Liver (tissue), 8 donors: ENCODE measurements at regions not wholly inside any gene's neighbourhood (a gene's known extent, or its start where the extent isn't known, plus 50 kb on each side); places are given as distances from the start of the nearest gene placed in this dataset.

Experiments used
- DNase-seq: peaks from one replicate; pipeline ENCODE4 v3.0.0-alpha.2; 2017; ENCODE audit warnings: low spot score
- H3K27ac ChIP-seq, 2 donors: one replicate each; pipeline ENCODE4 v1.7.0; 2013; ENCODE audit warnings: inconsistent platforms in 2 of 2, low read length in 2 of 2, control low read depth in 1 of 2, low read depth in 1 of 2, mild to moderate bottlenecking in 1 of 2
- H3K27me3 ChIP-seq, 4 donors: one replicate each; pipeline versions ENCODE4 v1.6.1 to v1.7.0; 2013; ENCODE audit warnings: low read length in 3 of 4, inconsistent platforms in 1 of 4, mild to moderate bottlenecking in 1 of 4, moderate library complexity in 1 of 4; ENCODE audit not compliant: control insufficient read depth in 4 of 4, insufficient read depth in 4 of 4
- H3K36me3 ChIP-seq, 4 donors: one replicate each; pipeline versions ENCODE4 v1.6.1 to v1.7.0; 2013; ENCODE audit warnings: low read length in 3 of 4, mild to moderate bottlenecking in 3 of 4, low read depth in 1 of 4, moderate library complexity in 1 of 4; ENCODE audit not compliant: control insufficient read depth in 4 of 4, insufficient read depth in 3 of 4
- H3K4me1 ChIP-seq, 4 donors: one replicate each; pipeline versions ENCODE4 v1.6.1 to v1.7.0; 2013; ENCODE audit warnings: low read length in 3 of 4, mild to moderate bottlenecking in 3 of 4, moderate library complexity in 1 of 4; ENCODE audit not compliant: control insufficient read depth in 4 of 4, insufficient read depth in 4 of 4
- H3K4me3 ChIP-seq, 3 donors: one replicate each; pipeline versions ENCODE4 v1.6.1 to v1.7.0; 2013; ENCODE audit warnings: low read length in 3 of 3, control low read depth in 1 of 3, low read depth in 1 of 3, mild to moderate bottlenecking in 1 of 3
- H3K9ac ChIP-seq, 2 donors: one replicate each; pipeline ENCODE4 v1.7.0; 2013; ENCODE audit warnings: low read length in 2 of 2, mild to moderate bottlenecking in 2 of 2, moderate library complexity in 2 of 2, control low read depth in 1 of 2, low read depth in 1 of 2
- H3K9me3 ChIP-seq, 4 donors: one replicate each; pipeline versions ENCODE4 v1.6.1 to v1.7.0; 2013; ENCODE audit warnings: low read length in 3 of 4; ENCODE audit not compliant: control insufficient read depth in 4 of 4
- FOXA2 ChIP-seq: IDR thresholded peaks from 2 replicates; pipeline ENCODE4 v1.6.1; 2016; ENCODE audit warnings: antibody characterized with exemption
- GABPA ChIP-seq, 2 donors: IDR thresholded peaks in 1 of 2; conservative IDR thresholded peaks in 1 of 2; 2 replicates each; pipeline ENCODE4 v1.6.1; 2016; ENCODE audit warnings: antibody characterized with exemption in 2 of 2, mild to moderate bottlenecking in 1 of 2, moderate library complexity in 1 of 2
- HNF4A ChIP-seq, 2 donors: conservative IDR thresholded peaks; 2 replicates each; pipeline ENCODE4 v1.6.1; 2016; ENCODE audit warnings: antibody characterized with exemption in 2 of 2, mild to moderate bottlenecking in 2 of 2
- JUND ChIP-seq, 2 donors: IDR thresholded peaks; 2 replicates each; pipeline ENCODE4 v1.6.1; 2016; ENCODE audit warnings: antibody characterized with exemption in 2 of 2
- RAD21 ChIP-seq, 2 donors: IDR thresholded peaks; 2 replicates each; pipeline ENCODE4 v1.6.1; 2016; ENCODE audit warnings: antibody characterized with exemption in 2 of 2, mild to moderate bottlenecking in 2 of 2
- RXRA ChIP-seq, 2 donors: IDR thresholded peaks; 2 replicates each; pipeline ENCODE4 v1.6.1; 2017 to 2018; ENCODE audit warnings: antibody characterized with exemption in 2 of 2, mild to moderate bottlenecking in 1 of 2
- TAF1 ChIP-seq: conservative IDR thresholded peaks from 2 replicates; pipeline ENCODE4 v1.6.1; 2016; ENCODE audit warnings: antibody characterized with exemption, mild to moderate bottlenecking
- YY1 ChIP-seq: IDR thresholded peaks from 2 replicates; pipeline ENCODE4 v1.6.1; 2016; ENCODE audit warnings: antibody characterized with exemption, mild to moderate bottlenecking
- WGBS: extraction: QIAGEN DNeasy Blood & Tissue Kit; methylation state at CpG from one replicate; pipeline ENCODE4 v1.1.7; 2013; 5-methylcytosine and 5-hydroxymethylcytosine counted together
- TF ChIP-seq, protein P1 (sequence below): IDR thresholded peaks from 2 replicates; pipeline ENCODE4 v1.6.1; 2016; ENCODE audit warnings: antibody characterized with exemption, mild to moderate bottlenecking
- TF ChIP-seq, protein P2 (sequence below): fragments of 150-350 bp; IDR thresholded peaks from 2 replicates; pipeline ENCODE4 v1.5.1; 2017; ENCODE audit warnings: improper control_type of control experiment, low read depth, low read length; ENCODE audit not compliant: missing input control
- donor health status: healthy.
- donor health status: healthy.
- donor health status: healthy.
- donor health status: healthy.
- donor health status: healthy.

DNA sequence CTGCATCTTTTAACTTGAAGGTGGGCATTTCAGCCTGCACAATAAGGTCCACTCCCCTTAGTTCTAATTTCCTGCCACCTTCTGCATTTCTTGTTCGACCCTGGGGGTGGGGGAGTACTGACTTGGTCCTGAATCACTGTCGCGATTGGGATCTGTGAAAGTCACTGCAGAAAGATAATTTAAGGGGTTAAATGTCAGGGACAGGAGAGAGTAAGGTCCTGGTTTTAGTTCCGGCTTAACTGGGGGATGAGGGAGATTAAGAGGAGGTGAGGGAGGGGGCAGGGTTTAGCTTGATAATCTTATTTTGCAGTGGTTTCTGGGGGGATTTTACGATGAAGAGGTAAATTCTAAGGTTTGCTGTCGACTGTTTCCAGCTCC is 128.1 kb downstream of the MRPS6 start (continued):
- TF ChIP-seq FOXA2 = no peak

DNA sequence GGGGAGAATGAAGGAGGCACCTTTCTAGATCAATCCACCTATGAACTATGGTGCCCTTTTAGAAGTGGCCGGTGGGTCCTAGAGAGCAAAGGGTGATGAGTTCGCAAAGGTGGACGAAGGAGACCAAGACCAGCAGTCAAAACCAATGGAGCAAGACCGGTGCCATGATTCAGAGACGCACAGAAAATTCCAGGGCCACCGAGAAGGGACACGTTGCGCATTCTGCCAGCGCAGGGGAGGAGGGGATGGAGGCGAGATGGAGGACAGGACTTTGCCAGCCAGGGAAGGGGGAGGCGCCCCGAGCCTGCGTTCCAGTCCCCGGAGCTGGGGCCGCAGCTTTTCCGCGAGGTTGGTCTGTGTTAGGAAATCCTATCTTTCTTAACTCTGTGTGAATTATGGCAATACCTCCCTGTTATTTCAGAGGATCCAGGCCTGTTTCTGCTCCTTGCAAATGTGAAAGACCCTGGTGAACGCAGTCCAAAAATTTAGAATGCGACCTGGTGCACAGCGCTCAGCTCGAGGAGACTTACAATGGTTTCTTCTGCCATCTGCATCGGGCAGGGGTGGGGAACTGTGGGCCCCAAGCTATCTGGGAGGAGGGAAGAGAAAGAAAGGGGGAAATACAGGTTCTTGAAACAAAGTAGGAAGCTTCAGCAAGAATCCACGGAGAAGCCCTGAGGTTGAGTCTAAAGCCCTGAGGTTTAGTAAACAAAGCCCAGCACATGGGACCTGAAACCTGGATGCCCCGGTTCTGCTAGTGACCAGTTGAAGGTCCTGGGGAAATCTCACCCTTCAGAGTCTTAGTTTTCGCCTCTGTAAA is 129.4 kb downstream of the MRPS6 start:
- Histone ChIP-seq H3K4me3 (peak overlapping the region; percentile 27 to 53 (median 53)), H3K4me1 (peaks cover 1 to 16% (median 10%) of the 10 kb centered on the region in 4 donors)

DNA sequence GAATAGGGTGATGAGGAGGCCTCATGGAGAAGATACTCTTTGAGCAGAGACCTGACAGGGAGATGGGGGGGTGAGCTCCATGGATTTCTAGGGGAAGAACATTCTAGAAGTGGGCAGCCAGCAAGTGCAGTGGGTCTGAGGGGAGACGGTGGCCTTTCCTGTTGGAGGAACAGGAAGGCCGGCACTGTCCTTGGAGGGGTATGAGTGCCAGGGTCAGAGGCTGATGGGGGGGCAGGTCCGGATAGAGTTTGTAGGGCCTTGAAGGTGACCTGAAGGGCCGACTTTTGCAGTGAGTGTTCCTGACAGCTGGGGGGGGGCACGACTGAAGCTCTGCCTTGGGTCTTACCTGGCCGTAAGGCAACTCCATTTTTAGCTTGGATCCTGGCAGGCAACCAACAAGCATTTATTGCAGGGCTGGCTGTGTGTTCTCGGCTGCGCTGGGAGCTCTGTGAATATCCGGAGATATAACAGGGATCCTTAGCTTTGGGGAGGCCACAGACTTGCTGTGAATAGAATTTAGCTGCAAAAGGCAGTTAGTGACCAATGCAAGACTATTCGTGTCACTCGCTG is 130.6 kb downstream of the MRPS6 start:
- H3K27ac ChIP-seq = no peak overlapping the region
- no peaks in the 10 kb centered on the region for H3K27me3 ChIP-seq
- no peaks in the 10 kb centered on the region for H3K36me3 ChIP-seq
- TF ChIP-seq RAD21 (IDR thresholded peaks at IDR 0.05) (no peak), TAF1 (no peak), RXRA (IDR thresholded peaks at IDR 0.05) (no peak), GABPA (IDR thresholded peaks at IDR 0.05 in 1 of 2, conservative IDR thresholded peaks at IDR 0.05 in 1 of 2) (no peak), FOXA2 (no peak)
- H3K4me1 ChIP-seq = peaks cover 0 to 16% (median 10%) of the 10 kb centered on the region in 4 donors
- no peak overlapping the region for H3K4me3 ChIP-seq
- WGBS = 80% methylated on average over 11 of the region's 11 CpGs
- DNase-seq = no peak
- no peaks in the 10 kb centered on the region for H3K9me3 ChIP-seq
- no peak overlapping the region for H3K9ac ChIP-seq

More for the DNA sequence above, 129.4 kb downstream of the MRPS6 start:
- no peaks in the 10 kb centered on the region for H3K9me3 ChIP-seq
- H3K36me3 ChIP-seq = no peaks in the 10 kb centered on the region
- H3K27ac ChIP-seq = peak overlapping the region; percentile 73 to 82
- 39% methylated on average over 25 of the region's 25 CpGs for WGBS
- H3K27me3 ChIP-seq = no peaks in the 10 kb centered on the region
- peak overlapping the region in 1 of 2 donors; percentile 65 for H3K9ac ChIP-seq
- DNase-seq = peak; percentile 47
- TF ChIP-seq RXRA (IDR thresholded peaks at IDR 0.05) (peak; percentile 45 to 71), FOXA2 (no peak), TAF1 (peak; percentile 45), JUND (IDR thresholded peaks at IDR 0.05) (no peak), YY1 (peak; percentile 64), HNF4A (conservative IDR thresholded peaks at IDR 0.05) (peak; percentile 3 to 11)
- TF ChIP-seq, protein P1, sequence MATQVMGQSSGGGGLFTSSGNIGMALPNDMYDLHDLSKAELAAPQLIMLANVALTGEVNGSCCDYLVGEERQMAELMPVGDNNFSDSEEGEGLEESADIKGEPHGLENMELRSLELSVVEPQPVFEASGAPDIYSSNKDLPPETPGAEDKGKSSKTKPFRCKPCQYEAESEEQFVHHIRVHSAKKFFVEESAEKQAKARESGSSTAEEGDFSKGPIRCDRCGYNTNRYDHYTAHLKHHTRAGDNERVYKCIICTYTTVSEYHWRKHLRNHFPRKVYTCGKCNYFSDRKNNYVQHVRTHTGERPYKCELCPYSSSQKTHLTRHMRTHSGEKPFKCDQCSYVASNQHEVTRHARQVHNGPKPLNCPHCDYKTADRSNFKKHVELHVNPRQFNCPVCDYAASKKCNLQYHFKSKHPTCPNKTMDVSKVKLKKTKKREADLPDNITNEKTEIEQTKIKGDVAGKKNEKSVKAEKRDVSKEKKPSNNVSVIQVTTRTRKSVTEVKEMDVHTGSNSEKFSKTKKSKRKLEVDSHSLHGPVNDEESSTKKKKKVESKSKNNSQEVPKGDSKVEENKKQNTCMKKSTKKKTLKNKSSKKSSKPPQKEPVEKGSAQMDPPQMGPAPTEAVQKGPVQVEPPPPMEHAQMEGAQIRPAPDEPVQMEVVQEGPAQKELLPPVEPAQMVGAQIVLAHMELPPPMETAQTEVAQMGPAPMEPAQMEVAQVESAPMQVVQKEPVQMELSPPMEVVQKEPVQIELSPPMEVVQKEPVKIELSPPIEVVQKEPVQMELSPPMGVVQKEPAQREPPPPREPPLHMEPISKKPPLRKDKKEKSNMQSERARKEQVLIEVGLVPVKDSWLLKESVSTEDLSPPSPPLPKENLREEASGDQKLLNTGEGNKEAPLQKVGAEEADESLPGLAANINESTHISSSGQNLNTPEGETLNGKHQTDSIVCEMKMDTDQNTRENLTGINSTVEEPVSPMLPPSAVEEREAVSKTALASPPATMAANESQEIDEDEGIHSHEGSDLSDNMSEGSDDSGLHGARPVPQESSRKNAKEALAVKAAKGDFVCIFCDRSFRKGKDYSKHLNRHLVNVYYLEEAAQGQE = no peak
- TF ChIP-seq, protein P2, sequence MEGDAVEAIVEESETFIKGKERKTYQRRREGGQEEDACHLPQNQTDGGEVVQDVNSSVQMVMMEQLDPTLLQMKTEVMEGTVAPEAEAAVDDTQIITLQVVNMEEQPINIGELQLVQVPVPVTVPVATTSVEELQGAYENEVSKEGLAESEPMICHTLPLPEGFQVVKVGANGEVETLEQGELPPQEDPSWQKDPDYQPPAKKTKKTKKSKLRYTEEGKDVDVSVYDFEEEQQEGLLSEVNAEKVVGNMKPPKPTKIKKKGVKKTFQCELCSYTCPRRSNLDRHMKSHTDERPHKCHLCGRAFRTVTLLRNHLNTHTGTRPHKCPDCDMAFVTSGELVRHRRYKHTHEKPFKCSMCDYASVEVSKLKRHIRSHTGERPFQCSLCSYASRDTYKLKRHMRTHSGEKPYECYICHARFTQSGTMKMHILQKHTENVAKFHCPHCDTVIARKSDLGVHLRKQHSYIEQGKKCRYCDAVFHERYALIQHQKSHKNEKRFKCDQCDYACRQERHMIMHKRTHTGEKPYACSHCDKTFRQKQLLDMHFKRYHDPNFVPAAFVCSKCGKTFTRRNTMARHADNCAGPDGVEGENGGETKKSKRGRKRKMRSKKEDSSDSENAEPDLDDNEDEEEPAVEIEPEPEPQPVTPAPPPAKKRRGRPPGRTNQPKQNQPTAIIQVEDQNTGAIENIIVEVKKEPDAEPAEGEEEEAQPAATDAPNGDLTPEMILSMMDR = no peak
